HepG2 (cell line): ENCODE measurements at regions not wholly inside any gene's neighbourhood (a gene's known extent, or its start where the extent isn't known, plus 50 kb on each side); places are given as distances from the start of the nearest gene placed in this dataset.

Experiments
- ATAC-seq: fragments of 200-7000 bp; cut with Tn5 transposase; 3 replicates; pipeline ENCODE4 v1.9.1; 2020; ENCODE audit warnings: mild to moderate bottlenecking, moderate library complexity
- BruUV-seq: library from RNA; stranded (reverse); fragments of 400-500 nt; replicated peaks from 2 replicates; lab custom pipeline; 2021; lab: Mats Ljungman, UMichigan
- CTCF ChIA-PET: fragments of 300-600 bp; formaldehyde crosslinking; extraction: SDS; loops from one replicate; lab custom pipeline; 2021; ENCODE audit warnings: low total read pairs, inconsistent platforms, low intra/inter-chr PET ratio; lab: Yijun Ruan, JAX
- POLR2A ChIA-PET: fragments of 350-600 bp; sonication (Branson Sonifier 250); formaldehyde crosslinking; loops from one replicate; lab custom pipeline; 2020; ENCODE audit warnings: antibody characterized with exemption, inconsistent platforms; lab: Yijun Ruan, JAX
- DNase-seq: peaks from one replicate; pipeline ENCODE4 v3.0.0-alpha.2; 2015; ENCODE audit warnings: low spot score
- FAIRE-seq: peaks from 3 replicates; lab custom pipeline; 2011; peaks lifted over from hg19 to GRCh38; lab: Jason Lieb, UNC
- H2AFZ ChIP-seq: one replicate; pipeline ENCODE4 v1.6.1; 2011; ENCODE audit warnings: low read length, inconsistent platforms
- H3K27ac ChIP-seq: fragments of 300-600 bp; 3 replicates; pipeline ENCODE4 v1.8.0; 2011; ENCODE audit warnings: mixed run types, mild to moderate bottlenecking, mixed read lengths, low read length, inconsistent platforms; ENCODE audit not compliant: insufficient read depth; ENCODE audit errors: extremely low read length
- H3K27me3 ChIP-seq, 2 experiments: fragments of 200-600 bp in 1 of 2; 2 replicates in 1 of 2; 3 replicates in 1 of 2; pipeline versions ENCODE4 v1.6.0 to v1.8.0; 2011; ENCODE audit warnings: low read length in 2 of 2, mild to moderate bottlenecking in 2 of 2, moderate library complexity in 2 of 2, inconsistent platforms in 1 of 2; ENCODE audit not compliant: insufficient read depth in 2 of 2, control insufficient read depth in 1 of 2
- H3K36me3 ChIP-seq, 2 experiments: fragments of 200-600 bp in 1 of 2; replicated peaks in 1 of 2; 2 replicates in 1 of 2; 3 replicates in 1 of 2; pipeline versions ENCODE4 v1.5.1 to v1.8.0; 2011; ENCODE audit warnings: low read length in 2 of 2, inconsistent platforms in 1 of 2; ENCODE audit not compliant: insufficient read depth in 2 of 2, control insufficient read depth in 1 of 2
- H3K4me1 ChIP-seq: 2 replicates; pipeline ENCODE4 v1.5.1; 2012; ENCODE audit warnings: low read length, inconsistent platforms; ENCODE audit not compliant: insufficient read depth
- H3K4me2 ChIP-seq: 2 replicates; pipeline ENCODE4 v1.6.0; 2011; ENCODE audit warnings: low read depth, low read length, inconsistent platforms
- H3K4me3 ChIP-seq, 3 experiments: fragments of 200-600 bp in 1 of 3; sonication (generic), shearing (Covaris generic) in 1 of 3; replicated peaks in 1 of 3; 2 replicates each; pipeline ENCODE4 v1.5.1; 2011 to 2016; ENCODE audit warnings: low read length in 3 of 3, inconsistent platforms in 2 of 3, low read depth in 2 of 3, mild to moderate bottlenecking in 2 of 3, control low read depth in 1 of 3, mixed read lengths in 1 of 3; ENCODE audit not compliant: insufficient read depth in 1 of 3
- H3K79me2 ChIP-seq: one replicate; pipeline ENCODE4 v1.6.1; 2011; ENCODE audit warnings: low read length, inconsistent platforms; ENCODE audit not compliant: insufficient read depth
- H3K9ac ChIP-seq: 2 replicates; pipeline ENCODE4 v1.6.0; 2011; ENCODE audit warnings: mild to moderate bottlenecking, low read depth, low read length, inconsistent platforms; ENCODE audit not compliant: insufficient read depth
- H3K9me3 ChIP-seq: 2 replicates; pipeline ENCODE4 v1.5.1; 2012; ENCODE audit warnings: mild to moderate bottlenecking, low read length
- H4K20me1 ChIP-seq: 2 replicates; pipeline ENCODE4 v1.6.0; 2011; ENCODE audit warnings: inconsistent platforms, mild to moderate bottlenecking, low read length, moderate library complexity; ENCODE audit not compliant: insufficient read depth
- BRCA1 ChIP-seq: sonication (generic); formaldehyde crosslinking; IDR thresholded peaks from 2 replicates; pipeline ENCODE4 v1.4.0; 2020; ENCODE audit warnings: missing genetic modification reagents
- CC2D1A ChIP-seq: sonication (generic); formaldehyde crosslinking; IDR thresholded peaks from 2 replicates; pipeline ENCODE4 v1.8.1; 2023; ENCODE audit warnings: mild to moderate bottlenecking, missing genetic modification reagents
- GPN1 ChIP-seq: sonication (generic); formaldehyde crosslinking; IDR thresholded peaks from 2 replicates; pipeline ENCODE4 v1.5.1; 2020; ENCODE audit warnings: missing genetic modification reagents, borderline replicate concordance
- HNRNPL ChIP-seq: fragments of 200-400 bp; formaldehyde crosslinking; IDR thresholded peaks from 2 replicates; pipeline ENCODE4 v1.6.1; 2017; ENCODE audit warnings: mild to moderate bottlenecking, low read depth, low read length
- ISL2 ChIP-seq: sonication (generic); formaldehyde crosslinking; IDR thresholded peaks from 2 replicates; pipeline ENCODE4 v1.5.0; 2020; ENCODE audit warnings: missing genetic modification reagents
- SIX4 ChIP-seq: sonication (generic); formaldehyde crosslinking; IDR thresholded peaks from 2 replicates; pipeline ENCODE4 v1.4.0; 2020; ENCODE audit warnings: missing genetic modification reagents
- ZHX2 ChIP-seq, 2 experiments: sonication (generic) in 1 of 2; formaldehyde crosslinking in 1 of 2; IDR thresholded peaks; 2 replicates each; pipeline versions ENCODE4 v1.6.1 to v1.9.0; 2014 to 2022; ENCODE audit warnings: antibody characterized with exemption in 1 of 2, borderline replicate concordance in 1 of 2, inconsistent platforms in 1 of 2, low read depth in 1 of 2, missing genetic modification reagents in 1 of 2
- WGBS: methylation state at CpG from one replicate; pipeline ENCODE4 v1.1.6; 2017; ENCODE audit warnings: low lambda C conversion rate; 5-methylcytosine and 5-hydroxymethylcytosine counted together
- in situ Hi-C: cut with HindIII; loops from 2 replicates; pipeline ENCODE4 v1.10.0; 2017; ENCODE audit warnings: low pct_unique_long_range_greater_than_20kb; ENCODE audit not compliant: extremely low pct_ligation_motif_present
- intact Hi-C: fragments of 100-400 bp; cut with micrococcal nuclease; formaldehyde crosslinking; loops from one replicate; pipeline ENCODE4 v1.10.0; 2022; ENCODE audit not compliant: unreplicated experiment
- TF ChIP-seq, protein P1 (sequence below): sonication (generic); formaldehyde crosslinking; IDR thresholded peaks from 2 replicates; pipeline ENCODE4 v1.5.0; 2020; ENCODE audit warnings: missing genetic modification reagents

GRCh38 chr3:159657176-159657575, 331.5 kb upstream of the IL12A start:
- Histone ChIP-seq H2AFZ (no peak overlapping the region), H4K20me1 (no peaks in the 10 kb centered on the region), H3K27me3 (no peaks in the 10 kb centered on the region), H3K4me3 (no peak overlapping the region), H3K27ac (no peak overlapping the region), H3K79me2 (no peaks in the 10 kb centered on the region), H3K4me2 (no peak overlapping the region), H3K36me3 (no peaks in the 10 kb centered on the region), H3K9ac (no peak overlapping the region), H3K4me1 (no peaks in the 10 kb centered on the region), H3K9me3 (no peaks in the 10 kb centered on the region)
- in situ Hi-C loops (no loop called here), intact Hi-C loops (no loop called here)
- no peak for ATAC-seq
- BruUV-seq, result no TSS peak
- POLR2A ChIA-PET, result no interaction called here
- 25% methylated on average over 3 of the region's 3 CpGs for WGBS
- FAIRE-seq, result no peak
- DNase-seq, result no peak
- no peak for TF ChIP-seq CC2D1A (CRISPR knock-in tag)
- TF ChIP-seq, protein P1, sequence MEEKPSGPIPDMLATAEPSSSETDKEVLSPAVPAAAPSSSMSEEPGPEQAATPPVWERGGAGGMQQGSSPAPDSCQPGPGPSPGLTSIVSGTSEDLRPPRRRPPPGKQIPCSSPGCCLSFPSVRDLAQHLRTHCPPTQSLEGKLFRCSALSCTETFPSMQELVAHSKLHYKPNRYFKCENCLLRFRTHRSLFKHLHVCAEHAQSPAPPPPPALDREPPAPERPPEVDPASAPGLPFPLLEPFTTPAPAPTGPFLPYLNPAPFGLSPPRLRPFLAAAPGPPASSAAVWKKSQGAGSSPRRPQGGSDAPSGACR (CRISPR knock-in tag), result no peak
- no peak for TF ChIP-seq BRCA1 (CRISPR knock-in tag)
- TF ChIP-seq ISL2 (CRISPR knock-in tag), result no peak
- no peak for TF ChIP-seq GPN1 (CRISPR knock-in tag)
- no peak for TF ChIP-seq HNRNPL
- TF ChIP-seq SIX4 (CRISPR knock-in tag), result no peak
- TF ChIP-seq ZHX2 (IDR thresholded peaks at IDR 0.05; ENCODE audit: low read depth), result no peak
- TF ChIP-seq ZHX2 (CRISPR knock-in tag; IDR thresholded peaks at IDR 0.05; ENCODE audit: borderline replicate concordance), result no peak
- CTCF ChIA-PET, result no interaction called here
